SK-N-SH (cell line): ENCODE measurements at regions not wholly inside any gene's neighbourhood (a gene's known extent, or its start where the extent isn't known, plus 50 kb on each side); places are given as distances from the start of the nearest gene placed in this dataset.

Source experiments
- CTCF ChIA-PET: fragments of 300-600, 350-600 bp; formaldehyde crosslinking; extraction: SDS; loops from one replicate; lab custom pipeline; 2021; lab: Yijun Ruan, JAX
- POLR2A ChIA-PET: fragments of 350-600 bp; sonication (Branson Sonifier 250); formaldehyde crosslinking; extraction: SDS; loops from one replicate; lab custom pipeline; 2020; ENCODE audit warnings: antibody characterized with exemption, inconsistent platforms; lab: Yijun Ruan, JAX
- DNase-seq: peaks from one replicate; pipeline ENCODE4 v3.0.0; 2012
- H2AFZ ChIP-seq: fragments of 200-600 bp; sonication (generic); 2 replicates; pipeline ENCODE4 v1.8.1; 2016; ENCODE audit warnings: antibody characterized with exemption, mild to moderate bottlenecking, low read depth
- H3F3A ChIP-seq: fragments of 200-600 bp; sonication (generic); replicated peaks from 2 replicates; pipeline ENCODE3; 2016; ENCODE audit warnings: antibody characterized with exemption, mild to moderate bottlenecking; ENCODE audit not compliant: insufficient read depth
- H3K27ac ChIP-seq, 2 experiments: fragments of 200-500 bp in 1 of 2; fragments of 200-600 bp in 1 of 2; sonication (Bioruptor generic) in 1 of 2; sonication (generic), shearing (Covaris generic) in 1 of 2; 2 replicates each; pipeline versions ENCODE4 v1.5.1 to v1.6.1; 2014 to 2016; ENCODE audit warnings: low read depth in 2 of 2, inconsistent platforms in 1 of 2, low read length in 1 of 2, mild to moderate bottlenecking in 1 of 2, mixed read lengths in 1 of 2
- H3K27me3 ChIP-seq: fragments of 200-600 bp; sonication (generic), shearing (Covaris generic); 2 replicates; pipeline ENCODE4 v1.6.1; 2016; ENCODE audit warnings: mixed run types; ENCODE audit not compliant: insufficient read depth
- H3K36me3 ChIP-seq, 2 experiments: fragments of 200-500 bp in 1 of 2; fragments of 200-600 bp in 1 of 2; sonication (Bioruptor generic) in 1 of 2; sonication (generic) in 1 of 2; replicated peaks in 1 of 2; 2 replicates each; pipeline versions ENCODE3 to v1.5.1; 2014 to 2016; ENCODE audit warnings: low read length in 1 of 2, mild to moderate bottlenecking in 1 of 2; ENCODE audit not compliant: insufficient read depth in 2 of 2, control insufficient read depth in 1 of 2
- H3K4me1 ChIP-seq, 2 experiments: fragments of 200-500 bp in 1 of 2; fragments of 200-600 bp in 1 of 2; sonication (Bioruptor generic) in 1 of 2; sonication (generic), shearing (Covaris generic) in 1 of 2; 2 replicates each; pipeline versions ENCODE4 v1.5.1 to v1.6.1; 2014 to 2016; ENCODE audit warnings: low read depth in 1 of 2, low read length in 1 of 2, mixed run types in 1 of 2; ENCODE audit not compliant: insufficient read depth in 2 of 2, control insufficient read depth in 1 of 2
- H3K4me2 ChIP-seq: fragments of 200-600 bp; sonication (generic), shearing (Covaris generic); 2 replicates; pipeline ENCODE4 v1.6.1; 2017; ENCODE audit warnings: mixed run types
- H3K4me3 ChIP-seq, 2 experiments: fragments of 200-500 bp in 1 of 2; fragments of 200-600 bp in 1 of 2; sonication (Bioruptor generic) in 1 of 2; sonication (generic), shearing (Covaris generic) in 1 of 2; 2 replicates each; pipeline versions ENCODE4 v1.5.1 to v1.8.1; 2014 to 2016; ENCODE audit warnings: low read depth in 2 of 2, inconsistent platforms in 1 of 2, low read length in 1 of 2, mild to moderate bottlenecking in 1 of 2, mixed read lengths in 1 of 2, moderate library complexity in 1 of 2
- H3K79me2 ChIP-seq: fragments of 200-600 bp; sonication (generic); 2 replicates; pipeline ENCODE4 v1.8.1; 2017; ENCODE audit warnings: mild to moderate bottlenecking; ENCODE audit not compliant: insufficient read depth
- H3K9ac ChIP-seq: fragments of 200-600 bp; sonication (generic); 2 replicates; pipeline ENCODE4 v1.6.1; 2017; ENCODE audit warnings: mixed run types
- H3K9me2 ChIP-seq: fragments of 200-600 bp; sonication (generic); 2 replicates; pipeline ENCODE4 v1.6.1; 2017; ENCODE audit warnings: mixed run types
- H3K9me3 ChIP-seq: fragments of 200-600 bp; sonication (generic); 2 replicates; pipeline ENCODE4 v1.6.1; 2017; ENCODE audit warnings: mixed run types, mild to moderate bottlenecking, moderate library complexity
- H4K20me1 ChIP-seq: fragments of 200-600 bp; sonication (generic); 2 replicates; pipeline ENCODE4 v1.6.1; 2017; ENCODE audit warnings: mild to moderate bottlenecking, mixed run types; ENCODE audit not compliant: insufficient read depth
- CHD2 ChIP-seq: fragments of 150-350 bp; IDR thresholded peaks from 2 replicates; pipeline ENCODE4 v1.6.1; 2018; ENCODE audit warnings: low read length; ENCODE audit not compliant: partially characterized antibody
- ELF1 ChIP-seq: IDR thresholded peaks from 2 replicates; pipeline ENCODE4 v1.4.0; 2012
- EZH2phosphoT487 ChIP-seq: fragments of 200-600 bp; sonication (generic); IDR thresholded peaks from 2 replicates; pipeline ENCODE4 v1.6.1; 2017; ENCODE audit warnings: low read depth, mixed run types, mild to moderate bottlenecking, antibody characterized with exemption, moderate library complexity, borderline replicate concordance
- FOSL2 ChIP-seq: IDR thresholded peaks from 2 replicates; pipeline ENCODE4 v1.4.0; 2012; ENCODE audit warnings: low read depth, mild to moderate bottlenecking, moderate library complexity, borderline replicate concordance
- FOXJ3 ChIP-seq: sonication (generic); formaldehyde crosslinking; IDR thresholded peaks from 2 replicates; pipeline ENCODE4 v1.5.1; 2020; ENCODE audit warnings: mild to moderate bottlenecking, missing genetic modification reagents
- FOXM1 ChIP-seq: IDR thresholded peaks from 2 replicates; pipeline ENCODE4 v1.4.0; 2012; ENCODE audit warnings: low read depth, mild to moderate bottlenecking
- GABPA ChIP-seq: IDR thresholded peaks from 2 replicates; pipeline ENCODE4 v1.4.0; 2012; ENCODE audit warnings: low read depth, mild to moderate bottlenecking
- GATA2 ChIP-seq: sonication (generic); formaldehyde crosslinking; IDR thresholded peaks from 2 replicates; pipeline ENCODE4 v1.5.0; 2020; ENCODE audit warnings: mild to moderate bottlenecking, missing genetic modification reagents
- IRF3 ChIP-seq: fragments of 150-350 bp; IDR thresholded peaks from 2 replicates; pipeline ENCODE4 v1.6.1; 2016; ENCODE audit warnings: mild to moderate bottlenecking, low read depth, low read length
- JUND ChIP-seq: IDR thresholded peaks from 2 replicates; pipeline ENCODE4 v1.4.0; 2012
- MEF2A ChIP-seq: IDR thresholded peaks from 2 replicates; pipeline ENCODE4 v1.4.0; 2012; ENCODE audit warnings: low read depth, borderline replicate concordance
- MXI1 ChIP-seq: IDR thresholded peaks from 2 replicates; pipeline ENCODE4 v1.6.1; 2012; ENCODE audit warnings: mild to moderate bottlenecking, low read depth, low read length, improper control_type of control experiment
- NFIC ChIP-seq: IDR thresholded peaks from 2 replicates; pipeline ENCODE4 v1.4.0; 2012; ENCODE audit warnings: borderline replicate concordance
- PBX3 ChIP-seq: IDR thresholded peaks from 2 replicates; pipeline ENCODE4; 2012
- POLR2AphosphoS5 ChIP-seq: IDR thresholded peaks from 2 replicates; pipeline ENCODE4 v1.6.1; 2012; ENCODE audit warnings: low read depth, low read length
- RXRA ChIP-seq: IDR thresholded peaks from 2 replicates; pipeline ENCODE4 v1.4.0; 2012; ENCODE audit warnings: low read depth, mild to moderate bottlenecking, borderline replicate concordance
- SIN3A ChIP-seq: IDR thresholded peaks from 2 replicates; pipeline ENCODE4 v1.6.1; 2012; ENCODE audit warnings: low read depth, mild to moderate bottlenecking, low read length, moderate library complexity, borderline replicate concordance
- YY1 ChIP-seq: IDR thresholded peaks from 2 replicates; pipeline ENCODE4 v1.4.0; 2012; ENCODE audit warnings: low read depth, mild to moderate bottlenecking
- WGBS: methylation state at CpG from one replicate; pipeline ENCODE4 v1.1.6; 2017; ENCODE audit warnings: low lambda C conversion rate; 5-methylcytosine and 5-hydroxymethylcytosine counted together
- TF ChIP-seq, protein P1 (sequence below): IDR thresholded peaks from 2 replicates; pipeline ENCODE4 v1.6.1; 2012; ENCODE audit warnings: mild to moderate bottlenecking, low read depth, low read length, moderate library complexity
- TF ChIP-seq, protein P2 (sequence below): fragments of 200-600 bp; sonication (generic); IDR thresholded peaks from 2 replicates; pipeline ENCODE4 v1.6.1; 2017; ENCODE audit warnings: antibody characterized with exemption, mild to moderate bottlenecking, moderate library complexity
- TF ChIP-seq, protein P3 (sequence below): IDR thresholded peaks from 2 replicates; pipeline ENCODE4 v1.4.0; 2012; ENCODE audit warnings: low read depth

GRCh38 chr3:59531994-59532393 is 482.2 kb upstream of the CFAP20DC start:
- no peaks in the 10 kb centered on the region for H3K36me3 ChIP-seq
- no peaks in the 10 kb centered on the region for H3K9me2 ChIP-seq
- ChIA-PET POLR2A (no interaction called here), CTCF (interaction anchor here (1.9 kb wide), 1 partner anchor 44 kb away, joined by 5 read pairs; no protein-coding TSS in a partner anchor)
- H3K9ac ChIP-seq, result no peak overlapping the region
- H4K20me1 ChIP-seq, result no peaks in the 10 kb centered on the region
- H3K4me1 ChIP-seq, result peaks cover 0 to 4% of the 10 kb centered on the region in 2 experiments; a peak in 3 of 4 replicates
- peaks cover 11% of the 10 kb centered on the region for H3F3A ChIP-seq
- WGBS, result 58% methylated on average over 2 of the region's 2 CpGs
- no peak overlapping the region for H3K4me3 ChIP-seq
- no peaks in the 10 kb centered on the region for H3K79me2 ChIP-seq
- no peaks in the 10 kb centered on the region for H3K27me3 ChIP-seq
- H2AFZ ChIP-seq, result no peak overlapping the region
- TF ChIP-seq NFIC (no peak), SIN3A (no peak), GABPA (no peak), MEF2A (no peak), FOXJ3 (no peak), JUND (no peak), RXRA (no peak), IRF3 (no peak), POLR2AphosphoS5 (no peak), MXI1 (no peak)
- TF ChIP-seq, protein P1, sequence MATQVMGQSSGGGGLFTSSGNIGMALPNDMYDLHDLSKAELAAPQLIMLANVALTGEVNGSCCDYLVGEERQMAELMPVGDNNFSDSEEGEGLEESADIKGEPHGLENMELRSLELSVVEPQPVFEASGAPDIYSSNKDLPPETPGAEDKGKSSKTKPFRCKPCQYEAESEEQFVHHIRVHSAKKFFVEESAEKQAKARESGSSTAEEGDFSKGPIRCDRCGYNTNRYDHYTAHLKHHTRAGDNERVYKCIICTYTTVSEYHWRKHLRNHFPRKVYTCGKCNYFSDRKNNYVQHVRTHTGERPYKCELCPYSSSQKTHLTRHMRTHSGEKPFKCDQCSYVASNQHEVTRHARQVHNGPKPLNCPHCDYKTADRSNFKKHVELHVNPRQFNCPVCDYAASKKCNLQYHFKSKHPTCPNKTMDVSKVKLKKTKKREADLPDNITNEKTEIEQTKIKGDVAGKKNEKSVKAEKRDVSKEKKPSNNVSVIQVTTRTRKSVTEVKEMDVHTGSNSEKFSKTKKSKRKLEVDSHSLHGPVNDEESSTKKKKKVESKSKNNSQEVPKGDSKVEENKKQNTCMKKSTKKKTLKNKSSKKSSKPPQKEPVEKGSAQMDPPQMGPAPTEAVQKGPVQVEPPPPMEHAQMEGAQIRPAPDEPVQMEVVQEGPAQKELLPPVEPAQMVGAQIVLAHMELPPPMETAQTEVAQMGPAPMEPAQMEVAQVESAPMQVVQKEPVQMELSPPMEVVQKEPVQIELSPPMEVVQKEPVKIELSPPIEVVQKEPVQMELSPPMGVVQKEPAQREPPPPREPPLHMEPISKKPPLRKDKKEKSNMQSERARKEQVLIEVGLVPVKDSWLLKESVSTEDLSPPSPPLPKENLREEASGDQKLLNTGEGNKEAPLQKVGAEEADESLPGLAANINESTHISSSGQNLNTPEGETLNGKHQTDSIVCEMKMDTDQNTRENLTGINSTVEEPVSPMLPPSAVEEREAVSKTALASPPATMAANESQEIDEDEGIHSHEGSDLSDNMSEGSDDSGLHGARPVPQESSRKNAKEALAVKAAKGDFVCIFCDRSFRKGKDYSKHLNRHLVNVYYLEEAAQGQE, result no peak
- no peak overlapping the region for H3K27ac ChIP-seq
- no peaks in the 10 kb centered on the region for H3K9me3 ChIP-seq
- no peak overlapping the region for H3K4me2 ChIP-seq
- DNase-seq, result no peak

GRCh38 chr3:59531066-59531745 is 481.4 kb upstream of the CFAP20DC start:
- Histone ChIP-seq H3K9me2 (no peaks in the 10 kb centered on the region), H2AFZ (no peak overlapping the region), H3K9me3 (no peaks in the 10 kb centered on the region), H3K36me3 (no peaks in the 10 kb centered on the region), H3K27ac (no peak overlapping the region), H3K4me2 (no peak overlapping the region), H3F3A (peaks cover 9% of the 10 kb centered on the region), H3K79me2 (no peaks in the 10 kb centered on the region), H4K20me1 (no peaks in the 10 kb centered on the region), H3K4me1 (peaks cover 0 to 4% of the 10 kb centered on the region in 2 experiments; a peak in 3 of 4 replicates), H3K4me3 (no peak overlapping the region), H3K9ac (no peak overlapping the region), H3K27me3 (no peaks in the 10 kb centered on the region)
- 50% methylated on average over 3 of the region's 3 CpGs for WGBS
- ChIA-PET POLR2A (no interaction called here), CTCF (interaction anchor here (1.9 kb wide), 1 partner anchor 45 kb away, joined by 5 read pairs; no protein-coding TSS in a partner anchor)
- DNase-seq, result no peak
- TF ChIP-seq FOSL2, result no peak
- TF ChIP-seq, protein P2, sequence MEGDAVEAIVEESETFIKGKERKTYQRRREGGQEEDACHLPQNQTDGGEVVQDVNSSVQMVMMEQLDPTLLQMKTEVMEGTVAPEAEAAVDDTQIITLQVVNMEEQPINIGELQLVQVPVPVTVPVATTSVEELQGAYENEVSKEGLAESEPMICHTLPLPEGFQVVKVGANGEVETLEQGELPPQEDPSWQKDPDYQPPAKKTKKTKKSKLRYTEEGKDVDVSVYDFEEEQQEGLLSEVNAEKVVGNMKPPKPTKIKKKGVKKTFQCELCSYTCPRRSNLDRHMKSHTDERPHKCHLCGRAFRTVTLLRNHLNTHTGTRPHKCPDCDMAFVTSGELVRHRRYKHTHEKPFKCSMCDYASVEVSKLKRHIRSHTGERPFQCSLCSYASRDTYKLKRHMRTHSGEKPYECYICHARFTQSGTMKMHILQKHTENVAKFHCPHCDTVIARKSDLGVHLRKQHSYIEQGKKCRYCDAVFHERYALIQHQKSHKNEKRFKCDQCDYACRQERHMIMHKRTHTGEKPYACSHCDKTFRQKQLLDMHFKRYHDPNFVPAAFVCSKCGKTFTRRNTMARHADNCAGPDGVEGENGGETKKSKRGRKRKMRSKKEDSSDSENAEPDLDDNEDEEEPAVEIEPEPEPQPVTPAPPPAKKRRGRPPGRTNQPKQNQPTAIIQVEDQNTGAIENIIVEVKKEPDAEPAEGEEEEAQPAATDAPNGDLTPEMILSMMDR, result no peak
- TF ChIP-seq POLR2AphosphoS5, result no peak
- no peak for TF ChIP-seq ELF1
- TF ChIP-seq, protein P3, sequence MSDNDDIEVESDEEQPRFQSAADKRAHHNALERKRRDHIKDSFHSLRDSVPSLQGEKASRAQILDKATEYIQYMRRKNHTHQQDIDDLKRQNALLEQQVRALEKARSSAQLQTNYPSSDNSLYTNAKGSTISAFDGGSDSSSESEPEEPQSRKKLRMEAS, result no peak
- TF ChIP-seq CHD2, result no peak
- no peak for TF ChIP-seq FOXM1
- no peak for TF ChIP-seq NFIC
- no peak for TF ChIP-seq PBX3
- no peak for TF ChIP-seq GATA2 (CRISPR knock-in tag)
- no peak for TF ChIP-seq YY1
- TF ChIP-seq EZH2phosphoT487, result no peak
